IMR-90 (cell line): ENCODE measurements at regions not wholly inside any gene's neighbourhood (a gene's known extent, or its start where the extent isn't known, plus 50 kb on each side); places are given as distances from the start of the nearest gene placed in this dataset.

ENCODE experiments used
- ATAC-seq: fragments of 200-7000 bp; cut with Tn5 transposase; 2 replicates; pipeline ENCODE4 v1.9.1; 2020; ENCODE audit warnings: low read depth, mild to moderate bottlenecking, moderate library complexity
- BruUV-seq: library from RNA; stranded (reverse); fragments of 400-500 nt; replicated peaks from 2 replicates; lab custom pipeline; 2021; lab: Mats Ljungman, UMichigan
- CTCF ChIA-PET: fragments of 300-600 bp; formaldehyde crosslinking; extraction: SDS; loops from one replicate; lab custom pipeline; 2021; ENCODE audit warnings: antibody characterized with exemption; lab: Yijun Ruan, JAX
- POLR2A ChIA-PET: fragments of 300-600 bp; sonication (Branson Sonifier 250); formaldehyde crosslinking; loops from one replicate; lab custom pipeline; 2022; ENCODE audit warnings: antibody characterized with exemption; ENCODE audit not compliant: unreplicated experiment; lab: Charles Lee
- DNase-seq: peaks from one replicate; pipeline ENCODE4 v3.0.0; 2013
- H2AFZ ChIP-seq: replicated peaks from 2 replicates; pipeline ENCODE3; 2013; ENCODE audit warnings: low read length, mild to moderate bottlenecking; ENCODE audit not compliant: poor library complexity
- H2AK5ac ChIP-seq: 2 replicates; pipeline ENCODE4 v1.6.1; 2013; ENCODE audit warnings: low read depth, low read length, inconsistent platforms
- H2AK9ac ChIP-seq: replicated peaks from 2 replicates; pipeline ENCODE3; 2013; ENCODE audit warnings: mild to moderate bottlenecking, low read depth, low read length, moderate library complexity; ENCODE audit not compliant: poor library complexity
- H2BK120ac ChIP-seq: 2 replicates; pipeline ENCODE4 v1.6.1; 2013; ENCODE audit warnings: low read depth, low read length, inconsistent platforms
- H2BK15ac ChIP-seq: 3 replicates; pipeline ENCODE4 v1.6.1; 2013; ENCODE audit warnings: low read depth, low read length, inconsistent platforms
- H2BK20ac ChIP-seq: 2 replicates; pipeline ENCODE4 v1.6.1; 2013; ENCODE audit warnings: low read depth, mild to moderate bottlenecking, inconsistent platforms, low read length, moderate library complexity
- H2BK5ac ChIP-seq: 2 replicates; pipeline ENCODE4 v1.6.1; 2013; ENCODE audit warnings: mild to moderate bottlenecking, low read depth, low read length, inconsistent platforms; ENCODE audit not compliant: poor library complexity, severe bottlenecking
- H3K14ac ChIP-seq: replicated peaks from 2 replicates; pipeline ENCODE4 v1.6.1; 2013; ENCODE audit warnings: low read depth, low read length, inconsistent platforms
- H3K18ac ChIP-seq: 2 replicates; pipeline ENCODE4 v1.6.1; 2013; ENCODE audit warnings: low read depth, low read length, control low read depth
- H3K23ac ChIP-seq: 2 replicates; pipeline ENCODE4 v1.6.1; 2013; ENCODE audit warnings: low read depth, low read length, inconsistent platforms
- H3K27ac ChIP-seq: 2 replicates; pipeline ENCODE4 v1.5.1; 2013; ENCODE audit warnings: mild to moderate bottlenecking, control low read depth, low read length; ENCODE audit not compliant: insufficient read depth
- H3K27me3 ChIP-seq: 2 replicates; pipeline ENCODE4 v1.6.1; 2013; ENCODE audit warnings: low read length; ENCODE audit not compliant: control insufficient read depth, insufficient read depth
- H3K36me3 ChIP-seq: 2 replicates; pipeline ENCODE4 v1.6.1; 2013; ENCODE audit warnings: low read length, mixed read lengths; ENCODE audit not compliant: control insufficient read depth, insufficient read depth
- H3K4ac ChIP-seq: 2 replicates; pipeline ENCODE4 v1.6.1; 2013; ENCODE audit warnings: low read depth, low read length, inconsistent platforms
- H3K4me1 ChIP-seq: 2 replicates; pipeline ENCODE4 v1.6.1; 2013; ENCODE audit warnings: low read length, mixed read lengths; ENCODE audit not compliant: control insufficient read depth, insufficient read depth
- H3K4me2 ChIP-seq: 2 replicates; pipeline ENCODE4 v1.6.1; 2013; ENCODE audit warnings: low read depth, mild to moderate bottlenecking, control low read depth, low read length, moderate library complexity
- H3K4me3 ChIP-seq: 2 replicates; pipeline ENCODE4 v1.5.1; 2013; ENCODE audit warnings: low read depth, mild to moderate bottlenecking, control low read depth, low read length, moderate library complexity; ENCODE audit not compliant: insufficient read depth
- H3K56ac ChIP-seq: 2 replicates; pipeline ENCODE4 v1.6.1; 2013; ENCODE audit warnings: low read length, inconsistent platforms; ENCODE audit not compliant: insufficient read depth; ENCODE audit errors: extremely low read depth
- H3K79me1 ChIP-seq, 2 experiments: 2 replicates each; pipeline ENCODE4 v1.6.1; 2013; ENCODE audit warnings: low read length in 2 of 2, inconsistent platforms in 1 of 2, low read depth in 1 of 2
- H3K9ac ChIP-seq: 2 replicates; pipeline ENCODE4 v1.6.1; 2013; ENCODE audit warnings: low read depth, low read length, control low read depth
- H3K9me1 ChIP-seq: 2 replicates; pipeline ENCODE4 v1.6.1; 2013; ENCODE audit warnings: low read length, inconsistent platforms; ENCODE audit not compliant: insufficient read depth
- H3K9me3 ChIP-seq: 2 replicates; pipeline ENCODE4 v1.6.1; 2013; ENCODE audit warnings: low read length; ENCODE audit not compliant: control insufficient read depth, insufficient read depth
- H4K20me1 ChIP-seq: 2 replicates; pipeline ENCODE4 v1.6.1; 2013; ENCODE audit warnings: low read length, inconsistent platforms; ENCODE audit not compliant: insufficient read depth
- H4K5ac ChIP-seq: 2 replicates; pipeline ENCODE4 v1.6.1; 2013; ENCODE audit warnings: mild to moderate bottlenecking, low read depth, low read length, control low read depth
- H4K8ac ChIP-seq, 2 experiments: 2 replicates each; pipeline ENCODE4 v1.6.1; 2013; ENCODE audit warnings: low read depth in 2 of 2, low read length in 2 of 2, control low read depth in 1 of 2, inconsistent platforms in 1 of 2
- H4K91ac ChIP-seq: 2 replicates; pipeline ENCODE4 v1.6.1; 2013; ENCODE audit warnings: low read depth, low read length, inconsistent platforms; ENCODE audit not compliant: insufficient read depth
- CHD1 ChIP-seq: IDR thresholded peaks from 2 replicates; pipeline ENCODE4 v1.6.1; 2012; ENCODE audit warnings: low read depth, low read length, improper control_type of control experiment
- MAFK ChIP-seq: IDR thresholded peaks from 2 replicates; pipeline ENCODE4 v1.6.1; 2012; ENCODE audit warnings: low read depth, low read length, improper control_type of control experiment
- MXI1 ChIP-seq: IDR thresholded peaks from 2 replicates; pipeline ENCODE4 v1.6.1; 2012; ENCODE audit warnings: low read depth, mild to moderate bottlenecking, low read length, moderate library complexity, borderline replicate concordance
- SMC3 ChIP-seq: fragments of 150-350 bp; IDR thresholded peaks from 2 replicates; pipeline ENCODE4 v1.6.1; 2016; ENCODE audit warnings: low read depth, mild to moderate bottlenecking, antibody characterized with exemption, low read length, moderate library complexity
- WGBS, 2 experiments: methylation state at CpG; one replicate each; pipeline versions ENCODE4 v1.1.5 to v1.1.7; 2013; ENCODE audit warnings: missing lambda C conversion rate in 2 of 2; ENCODE audit not compliant: insufficient read length in 1 of 2; ENCODE audit errors: extremely low coverage in 2 of 2; 5-methylcytosine and 5-hydroxymethylcytosine counted together
- dilution Hi-C: fragments of 300-500 bp; cut with HindIII; formaldehyde crosslinking; loops from one replicate; pipeline ENCODE4 v1.14.3; 2018; ENCODE audit warnings: low sequenced_read_pairs; ENCODE audit not compliant: unreplicated experiment
- in situ Hi-C: fragments of 300-500 bp; cut with MboI; formaldehyde crosslinking; loops from 3 replicates; pipeline ENCODE4 v1.14.3; 2019; ENCODE audit warnings: low sequenced_read_pairs, inconsistent platforms, mixed read lengths
- intact Hi-C: fragments of 100-400 bp; cut with micrococcal nuclease; formaldehyde crosslinking; loops from 2 replicates; pipeline ENCODE4 v1.10.0; 2022
- TF ChIP-seq, protein P1 (sequence below): fragments of 150-350 bp; IDR thresholded peaks from 2 replicates; pipeline ENCODE4 v1.6.1; 2017; ENCODE audit warnings: mild to moderate bottlenecking, antibody characterized with exemption, low read length, low read depth

DNA sequence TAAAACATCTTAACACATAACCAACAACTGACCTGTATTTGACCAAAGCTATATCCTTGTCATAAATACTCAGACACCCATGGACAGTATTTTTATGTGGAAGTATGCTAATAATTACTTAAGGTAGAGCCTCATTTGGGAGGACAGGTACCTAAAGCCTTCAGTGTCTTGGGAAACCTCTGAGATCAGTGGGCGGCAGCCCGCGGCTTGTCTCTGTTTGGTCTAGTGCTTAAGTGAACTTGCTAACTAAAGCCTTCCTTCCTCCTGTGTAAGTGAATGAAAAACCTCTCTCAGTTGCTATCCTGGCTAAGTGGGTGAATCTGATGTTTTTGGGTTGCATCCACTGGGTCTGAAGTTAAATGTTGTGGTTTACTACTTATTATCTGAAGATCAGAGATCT is 144.5 kb upstream of the AGR3 start:
- Histone ChIP-seq H2BK5ac (no peak overlapping the region), H4K20me1 (no peaks in the 10 kb centered on the region), H3K27me3 (no peaks in the 10 kb centered on the region), H4K91ac (no peak overlapping the region), H2AK5ac (no peak overlapping the region), H3K27ac (no peak overlapping the region), H3K4me1 (no peaks in the 10 kb centered on the region; the same call in 1 of the 2 replicates), H4K5ac (no peak overlapping the region), H3K23ac (no peak overlapping the region), H2BK120ac (no peak overlapping the region), H3K56ac (no peak overlapping the region), H3K18ac (no peak overlapping the region), H2AK9ac (no peak overlapping the region), H3K79me1 (no peaks in the 10 kb centered on the region), H3K9me1 (no peaks in the 10 kb centered on the region), H2AFZ (no peak overlapping the region), H3K9me3 (no peaks in the 10 kb centered on the region; the same call in none of the 2 replicates), H3K4me2 (no peak overlapping the region), H2BK15ac (no peak overlapping the region), H3K4me3 (no peak overlapping the region), H3K14ac (no peak overlapping the region), H3K4ac (no peak overlapping the region), H3K36me3 (no peaks in the 10 kb centered on the region), H2BK20ac (no peak overlapping the region), H4K8ac (no peak overlapping the region), H3K9ac (no peak overlapping the region)
- no TSS peak for BruUV-seq
- ATAC-seq, result no peak
- ChIA-PET POLR2A (no interaction called here), CTCF (no interaction called here)
- TF ChIP-seq CHD1 (no peak), SMC3 (no peak), MAFK (no peak), MXI1 (no peak)
- TF ChIP-seq, protein P1, sequence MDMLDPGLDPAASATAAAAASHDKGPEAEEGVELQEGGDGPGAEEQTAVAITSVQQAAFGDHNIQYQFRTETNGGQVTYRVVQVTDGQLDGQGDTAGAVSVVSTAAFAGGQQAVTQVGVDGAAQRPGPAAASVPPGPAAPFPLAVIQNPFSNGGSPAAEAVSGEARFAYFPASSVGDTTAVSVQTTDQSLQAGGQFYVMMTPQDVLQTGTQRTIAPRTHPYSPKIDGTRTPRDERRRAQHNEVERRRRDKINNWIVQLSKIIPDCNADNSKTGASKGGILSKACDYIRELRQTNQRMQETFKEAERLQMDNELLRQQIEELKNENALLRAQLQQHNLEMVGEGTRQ, result no peak
- dilution Hi-C loops (no loop called here), intact Hi-C loops (no loop called here), in situ Hi-C loops (no loop called here)
- no peak for DNase-seq
- no CpG with 5 or more reads among the region's 3 CpGs for WGBS, 2 experiments
